Karpas-422 (cell line): ENCODE measurements at regions not wholly inside any gene's neighbourhood (a gene's known extent, or its start where the extent isn't known, plus 50 kb on each side); places are given as distances from the start of the nearest gene placed in this dataset.

ENCODE experiments used
- DNase-seq: peaks from one replicate; pipeline ENCODE4 v3.0.0-alpha.2; 2015
- H2AFZ ChIP-seq: fragments of 200-600 bp; sonication (generic); 2 replicates; pipeline ENCODE4 v1.6.1; 2014; ENCODE audit warnings: antibody characterized with exemption, low read length, mixed read lengths
- H3K27ac ChIP-seq: fragments of 200-600 bp; sonication (generic); 2 replicates; pipeline ENCODE4 v1.5.1; 2014; ENCODE audit warnings: mild to moderate bottlenecking, low read length, moderate library complexity
- H3K27me3 ChIP-seq: fragments of 200-600 bp; sonication (generic); 2 replicates; pipeline ENCODE4 v1.6.1; 2014; ENCODE audit warnings: low read length, mixed read lengths
- H3K36me3 ChIP-seq: fragments of 200-600 bp; sonication (generic); 2 replicates; pipeline ENCODE4 v1.6.1; 2014; ENCODE audit warnings: low read length, mixed read lengths; ENCODE audit not compliant: insufficient read depth
- H3K4me1 ChIP-seq: fragments of 200-600 bp; sonication (generic); 2 replicates; pipeline ENCODE4 v1.6.1; 2014; ENCODE audit warnings: mild to moderate bottlenecking, low read length, mixed read lengths
- H3K4me2 ChIP-seq: fragments of 200-600 bp; sonication (generic); 2 replicates; pipeline ENCODE4 v1.6.1; 2014; ENCODE audit warnings: low read length, low read depth, mild to moderate bottlenecking; ENCODE audit not compliant: poor library complexity, severe bottlenecking
- H3K4me3 ChIP-seq: fragments of 200-600 bp; sonication (generic); 2 replicates; pipeline ENCODE4 v1.5.1; 2014; ENCODE audit warnings: mild to moderate bottlenecking, antibody characterized with exemption, low read length, mixed read lengths
- H3K79me2 ChIP-seq: fragments of 200-600 bp; sonication (generic); 2 replicates; pipeline ENCODE4 v1.6.1; 2014; ENCODE audit warnings: mild to moderate bottlenecking, low read length, mixed read lengths
- H3K9ac ChIP-seq: fragments of 200-600 bp; sonication (generic); 2 replicates; pipeline ENCODE4 v1.6.0; 2014; ENCODE audit warnings: low read length
- H3K9me2 ChIP-seq: fragments of 200-600 bp; sonication (generic), shearing (Covaris generic); replicated peaks from 2 replicates; pipeline ENCODE4 v1.6.0; 2014; ENCODE audit warnings: mild to moderate bottlenecking, low read length, moderate library complexity; ENCODE audit not compliant: insufficient read depth
- H3K9me3 ChIP-seq: fragments of 300-700, 200-600 bp; sonication (generic); 2 replicates; pipeline ENCODE4 v1.6.1; 2014; ENCODE audit warnings: low read length, mixed read lengths
- H4K20me1 ChIP-seq: fragments of 200-600 bp; sonication (generic); 2 replicates; pipeline ENCODE4 v1.6.1; 2014; ENCODE audit warnings: mild to moderate bottlenecking, antibody characterized with exemption, low read length, low read depth; ENCODE audit not compliant: insufficient read depth

DNA sequence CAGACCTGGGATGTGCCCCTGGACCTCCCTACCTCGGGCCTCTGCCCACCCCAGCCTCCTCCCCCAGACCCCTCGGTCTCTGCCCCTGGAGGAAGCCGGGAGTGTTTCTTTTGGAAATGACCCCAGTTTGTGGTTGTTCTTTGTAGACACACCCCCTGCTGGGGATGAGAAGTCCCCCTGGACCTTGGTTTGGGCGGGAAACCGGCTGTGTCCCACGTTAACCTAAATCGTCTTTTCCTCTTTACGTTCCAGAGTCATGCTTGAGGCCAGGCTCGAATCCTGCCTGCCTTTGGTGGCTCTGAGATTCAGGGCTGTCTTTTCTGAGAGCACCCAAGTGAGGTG lies 116.6 kb downstream of the METRNL start:
- Histone ChIP-seq H3K4me2 (no peak overlapping the region), H3K4me1 (peaks cover 17% of the 10 kb centered on the region), H3K4me3 (no peak overlapping the region), H3K9me2 (no peaks in the 10 kb centered on the region), H3K36me3 (no peaks in the 10 kb centered on the region), H3K27ac (no peak overlapping the region), H3K9ac (no peak overlapping the region), H2AFZ (no peak overlapping the region), H3K79me2 (no peaks in the 10 kb centered on the region), H4K20me1 (no peaks in the 10 kb centered on the region), H3K9me3 (no peaks in the 10 kb centered on the region), H3K27me3 (no peaks in the 10 kb centered on the region)
- DNase-seq = no peak

- H3K9ac ChIP-seq = no peak overlapping the region
- H3K27me3 ChIP-seq = no peaks in the 10 kb centered on the region
- no peak for DNase-seq
These were observed 117.0 kb downstream of the METRNL start for GRCh38 chr17:83196366-83196765.

GRCh38 chr17:83196973-83197880 lies 117.8 kb downstream of the METRNL start:
- Histone ChIP-seq H2AFZ (no peak overlapping the region), H3K4me3 (no peak overlapping the region), H3K27ac (no peak overlapping the region), H3K9ac (no peak overlapping the region), H3K4me1 (peaks cover 22% of the 10 kb centered on the region), H4K20me1 (no peaks in the 10 kb centered on the region), H3K9me2 (no peaks in the 10 kb centered on the region), H3K79me2 (no peaks in the 10 kb centered on the region), H3K9me3 (no peaks in the 10 kb centered on the region), H3K27me3 (no peaks in the 10 kb centered on the region), H3K4me2 (no peak overlapping the region), H3K36me3 (no peaks in the 10 kb centered on the region)
- no peak for DNase-seq

More at GRCh38 chr17:83196366-83196765, 117.0 kb downstream of the METRNL start:
- H4K20me1 ChIP-seq = no peaks in the 10 kb centered on the region
- H3K9me2 ChIP-seq = no peaks in the 10 kb centered on the region
- no peak overlapping the region for H3K4me3 ChIP-seq
- peaks cover 17% of the 10 kb centered on the region for H3K4me1 ChIP-seq
- H3K27ac ChIP-seq = no peak overlapping the region
- no peaks in the 10 kb centered on the region for H3K79me2 ChIP-seq
- H3K36me3 ChIP-seq = no peaks in the 10 kb centered on the region
- no peak overlapping the region for H3K4me2 ChIP-seq
- no peaks in the 10 kb centered on the region for H3K9me3 ChIP-seq
- no peak overlapping the region for H2AFZ ChIP-seq

GRCh38 chr17:83198366-83199341 lies 119.2 kb downstream of the METRNL start:
- H3K9ac ChIP-seq = peak overlapping the region; percentile 52
- H3K27me3 ChIP-seq = no peaks in the 10 kb centered on the region
- peak overlapping the region; percentile 43; the same call in 1 of the 2 replicates for H2AFZ ChIP-seq
- no peaks in the 10 kb centered on the region for H4K20me1 ChIP-seq
- no peaks in the 10 kb centered on the region for H3K79me2 ChIP-seq
- H3K27ac ChIP-seq = no peak overlapping the region
- no peaks in the 10 kb centered on the region for H3K9me2 ChIP-seq
- DNase-seq = no peak
- peak overlapping the region; percentile 48 for H3K4me3 ChIP-seq
- H3K4me1 ChIP-seq = peaks cover 25% of the 10 kb centered on the region
- peak overlapping the region; percentile 74 for H3K4me2 ChIP-seq
- no peaks in the 10 kb centered on the region for H3K9me3 ChIP-seq
- no peaks in the 10 kb centered on the region for H3K36me3 ChIP-seq

DNA sequence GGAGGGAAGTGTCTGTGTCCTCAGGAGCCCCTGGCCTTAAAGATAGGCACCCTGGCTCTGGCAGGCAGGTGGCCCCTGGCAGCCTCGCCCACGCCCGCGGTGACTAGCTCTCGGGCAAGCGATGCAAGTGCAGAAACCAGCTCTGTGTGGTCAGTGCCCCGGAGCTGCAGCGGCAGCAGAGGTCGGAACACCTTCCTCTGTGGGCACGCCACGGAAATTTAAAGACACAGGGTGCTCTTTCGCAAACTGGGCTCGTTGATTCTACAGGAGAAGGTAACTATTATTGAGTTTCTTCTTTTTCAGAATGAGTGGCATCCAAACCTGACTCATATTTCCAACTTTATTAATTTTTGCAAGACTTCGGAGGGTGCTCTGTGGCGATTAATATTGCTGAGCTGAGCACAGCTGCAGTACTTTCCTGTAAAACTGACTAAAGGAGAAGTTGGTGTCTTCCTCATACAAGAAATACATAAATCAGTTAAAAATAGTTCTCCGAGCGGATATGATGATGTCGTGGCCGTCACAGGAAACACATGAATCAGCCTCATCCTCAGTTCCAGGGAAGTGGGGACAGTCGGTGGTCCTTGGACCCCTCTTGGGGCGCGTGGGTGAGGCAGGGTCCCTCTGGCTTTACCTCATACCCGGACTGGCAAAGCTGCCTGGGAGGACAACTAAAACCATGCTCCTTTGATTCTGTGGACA lies 120.2 kb downstream of the METRNL start:
- peak overlapping the region; percentile 74 for H3K4me2 ChIP-seq
- peaks cover 25% of the 10 kb centered on the region for H3K4me1 ChIP-seq
- H3K9ac ChIP-seq = peak overlapping the region; percentile 52
- H3K27me3 ChIP-seq = no peaks in the 10 kb centered on the region
- peak; percentile 70 for DNase-seq
- H3K79me2 ChIP-seq = no peaks in the 10 kb centered on the region
- H3K27ac ChIP-seq = no peak overlapping the region
- H3K36me3 ChIP-seq = no peaks in the 10 kb centered on the region
- no peaks in the 10 kb centered on the region for H4K20me1 ChIP-seq
- no peaks in the 10 kb centered on the region for H3K9me2 ChIP-seq
- H3K4me3 ChIP-seq = peak overlapping the region; percentile 48
- H2AFZ ChIP-seq = peak overlapping the region; percentile 43
- peaks cover 5% of the 10 kb centered on the region for H3K9me3 ChIP-seq

GRCh38 chr17:83200231-83200699 lies 120.9 kb downstream of the METRNL start:
- Histone ChIP-seq H3K27me3 (no peaks in the 10 kb centered on the region), H3K4me1 (peaks cover 25% of the 10 kb centered on the region), H3K4me2 (peak overlapping the region; percentile 74), H3K36me3 (no peaks in the 10 kb centered on the region), H3K9ac (no peak overlapping the region), H3K9me2 (no peaks in the 10 kb centered on the region), H3K79me2 (no peaks in the 10 kb centered on the region), H3K4me3 (peak overlapping the region; percentile 48; the same call in 1 of the 2 replicates), H3K9me3 (peaks cover 5% of the 10 kb centered on the region), H2AFZ (no peak overlapping the region), H4K20me1 (no peaks in the 10 kb centered on the region), H3K27ac (no peak overlapping the region)
- no peak for DNase-seq

DNA sequence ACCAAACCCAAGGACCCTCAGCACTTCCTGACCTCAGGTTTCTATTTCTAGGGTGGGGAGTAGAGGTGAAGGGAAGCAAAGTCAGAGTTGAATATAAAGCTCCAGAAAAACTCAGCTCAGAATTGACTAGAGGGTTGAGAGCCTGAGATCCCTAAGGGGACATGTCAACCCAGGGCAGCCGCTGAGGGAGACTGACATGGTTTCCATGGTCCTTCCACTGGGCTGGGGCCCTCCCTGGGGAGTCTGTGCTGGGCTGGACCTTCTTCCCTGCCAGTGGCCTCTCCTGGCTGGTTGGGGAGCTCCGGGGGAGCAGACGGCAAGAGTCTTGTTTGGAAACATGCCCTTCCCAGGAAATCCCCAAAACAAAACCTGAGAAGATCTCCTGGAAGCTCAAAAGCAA lies 121.3 kb downstream of the METRNL start:
- Histone ChIP-seq H3K9me3 (peaks cover 5% of the 10 kb centered on the region), H4K20me1 (no peaks in the 10 kb centered on the region), H2AFZ (no peak overlapping the region), H3K79me2 (no peaks in the 10 kb centered on the region), H3K9me2 (no peaks in the 10 kb centered on the region), H3K27ac (no peak overlapping the region), H3K4me2 (no peak overlapping the region), H3K36me3 (no peaks in the 10 kb centered on the region), H3K9ac (no peak overlapping the region), H3K4me1 (peaks cover 25% of the 10 kb centered on the region), H3K4me3 (no peak overlapping the region), H3K27me3 (no peaks in the 10 kb centered on the region)
- no peak for DNase-seq
